OCI-LY7 (cell line): ENCODE measurements at regions not wholly inside any gene's neighbourhood (a gene's known extent, or its start where the extent isn't known, plus 50 kb on each side); places are given as distances from the start of the nearest gene placed in this dataset.

Source experiments
- EZH2phosphoT487 ChIP-seq: fragments of 200-600 bp; sonication (generic); IDR thresholded peaks from 2 replicates; pipeline ENCODE4 v1.6.1; 2018; ENCODE audit warnings: low read depth, borderline replicate concordance, mild to moderate bottlenecking, mixed run types, antibody characterized with exemption, low read length, moderate library complexity, mixed read lengths
- TF ChIP-seq, protein P1 (sequence below): fragments of 200-600 bp; sonication (generic); conservative IDR thresholded peaks from 2 replicates; pipeline ENCODE4 v1.5.1; 2014; ENCODE audit warnings: mild to moderate bottlenecking, antibody characterized with exemption, low read length, moderate library complexity, mixed read lengths

DNA sequence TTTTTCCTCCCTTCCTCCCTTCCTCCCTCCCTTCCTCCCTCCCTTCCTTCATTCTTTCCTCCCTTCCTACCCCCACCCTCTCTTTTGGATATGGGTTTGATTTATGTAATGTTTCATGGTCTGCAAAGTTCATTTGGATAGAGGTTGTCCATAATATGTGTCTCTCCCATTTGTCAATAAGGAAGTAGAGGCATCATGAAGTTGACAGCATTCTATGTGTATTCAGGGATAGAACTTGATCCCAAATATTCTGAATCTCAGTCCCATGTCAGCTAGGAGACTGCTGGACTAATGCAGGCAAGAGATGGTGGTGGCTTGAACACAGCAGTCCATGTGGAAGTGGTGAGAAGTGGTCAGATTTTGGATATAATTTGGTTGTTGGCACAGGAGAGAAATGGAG is 90.7 kb upstream of the SLC6A6 start:
- TF ChIP-seq, protein P1, sequence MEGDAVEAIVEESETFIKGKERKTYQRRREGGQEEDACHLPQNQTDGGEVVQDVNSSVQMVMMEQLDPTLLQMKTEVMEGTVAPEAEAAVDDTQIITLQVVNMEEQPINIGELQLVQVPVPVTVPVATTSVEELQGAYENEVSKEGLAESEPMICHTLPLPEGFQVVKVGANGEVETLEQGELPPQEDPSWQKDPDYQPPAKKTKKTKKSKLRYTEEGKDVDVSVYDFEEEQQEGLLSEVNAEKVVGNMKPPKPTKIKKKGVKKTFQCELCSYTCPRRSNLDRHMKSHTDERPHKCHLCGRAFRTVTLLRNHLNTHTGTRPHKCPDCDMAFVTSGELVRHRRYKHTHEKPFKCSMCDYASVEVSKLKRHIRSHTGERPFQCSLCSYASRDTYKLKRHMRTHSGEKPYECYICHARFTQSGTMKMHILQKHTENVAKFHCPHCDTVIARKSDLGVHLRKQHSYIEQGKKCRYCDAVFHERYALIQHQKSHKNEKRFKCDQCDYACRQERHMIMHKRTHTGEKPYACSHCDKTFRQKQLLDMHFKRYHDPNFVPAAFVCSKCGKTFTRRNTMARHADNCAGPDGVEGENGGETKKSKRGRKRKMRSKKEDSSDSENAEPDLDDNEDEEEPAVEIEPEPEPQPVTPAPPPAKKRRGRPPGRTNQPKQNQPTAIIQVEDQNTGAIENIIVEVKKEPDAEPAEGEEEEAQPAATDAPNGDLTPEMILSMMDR, result no peak
- no peak for TF ChIP-seq EZH2phosphoT487
